ENCODE measurements at regions not wholly inside any gene's neighbourhood (a gene's known extent, or its start where the extent isn't known, plus 50 kb on each side); places are given as distances from the start of the nearest gene placed in this dataset.

DNA sequence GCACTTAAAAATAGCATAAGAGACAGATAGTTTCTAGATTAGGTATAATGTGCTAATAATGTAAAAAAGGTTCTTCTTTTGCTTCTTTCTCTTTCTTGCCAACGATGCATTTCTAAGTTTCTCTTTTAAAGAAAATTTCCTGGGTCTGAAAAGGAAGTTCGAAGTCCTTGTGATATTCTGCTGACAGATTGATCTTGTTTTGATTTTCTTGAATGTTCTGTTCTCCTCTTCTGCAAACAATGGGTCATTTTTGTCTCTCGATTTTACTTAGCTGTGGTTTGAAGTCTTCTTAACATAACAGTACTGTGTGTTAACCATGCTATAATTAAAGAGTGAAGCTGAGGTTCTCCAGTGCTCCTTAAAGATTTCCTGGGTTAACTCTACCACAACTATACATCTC is 61.1 kb upstream of the ACYP2 start:
- TF ChIP-seq, protein P1, sequence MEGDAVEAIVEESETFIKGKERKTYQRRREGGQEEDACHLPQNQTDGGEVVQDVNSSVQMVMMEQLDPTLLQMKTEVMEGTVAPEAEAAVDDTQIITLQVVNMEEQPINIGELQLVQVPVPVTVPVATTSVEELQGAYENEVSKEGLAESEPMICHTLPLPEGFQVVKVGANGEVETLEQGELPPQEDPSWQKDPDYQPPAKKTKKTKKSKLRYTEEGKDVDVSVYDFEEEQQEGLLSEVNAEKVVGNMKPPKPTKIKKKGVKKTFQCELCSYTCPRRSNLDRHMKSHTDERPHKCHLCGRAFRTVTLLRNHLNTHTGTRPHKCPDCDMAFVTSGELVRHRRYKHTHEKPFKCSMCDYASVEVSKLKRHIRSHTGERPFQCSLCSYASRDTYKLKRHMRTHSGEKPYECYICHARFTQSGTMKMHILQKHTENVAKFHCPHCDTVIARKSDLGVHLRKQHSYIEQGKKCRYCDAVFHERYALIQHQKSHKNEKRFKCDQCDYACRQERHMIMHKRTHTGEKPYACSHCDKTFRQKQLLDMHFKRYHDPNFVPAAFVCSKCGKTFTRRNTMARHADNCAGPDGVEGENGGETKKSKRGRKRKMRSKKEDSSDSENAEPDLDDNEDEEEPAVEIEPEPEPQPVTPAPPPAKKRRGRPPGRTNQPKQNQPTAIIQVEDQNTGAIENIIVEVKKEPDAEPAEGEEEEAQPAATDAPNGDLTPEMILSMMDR (IDR thresholded peaks at IDR 0.05; ENCODE audit: low read length), result no peak
- no peak for TF ChIP-seq EZH2 (IDR thresholded peaks at IDR 0.05; ENCODE audit: borderline replicate concordance, low read length)

Data from OCI-LY1 (cell line).